OCI-LY3 (cell line): ENCODE measurements at regions not wholly inside any gene's neighbourhood (a gene's known extent, or its start where the extent isn't known, plus 50 kb on each side); places are given as distances from the start of the nearest gene placed in this dataset.

Source experiments
- EZH2phosphoT487 ChIP-seq: fragments of 200-600 bp; shearing (Covaris generic); IDR thresholded peaks from 2 replicates; pipeline ENCODE4 v1.6.1; 2018; ENCODE audit warnings: antibody characterized with exemption, mixed run types, low read depth
- TF ChIP-seq, protein P1 (sequence below): fragments of 200-600, 300-600 bp; sonication (generic); IDR thresholded peaks from 2 replicates; pipeline ENCODE4 v1.5.1; 2014; ENCODE audit warnings: antibody characterized with exemption, low read length, low read depth

DNA sequence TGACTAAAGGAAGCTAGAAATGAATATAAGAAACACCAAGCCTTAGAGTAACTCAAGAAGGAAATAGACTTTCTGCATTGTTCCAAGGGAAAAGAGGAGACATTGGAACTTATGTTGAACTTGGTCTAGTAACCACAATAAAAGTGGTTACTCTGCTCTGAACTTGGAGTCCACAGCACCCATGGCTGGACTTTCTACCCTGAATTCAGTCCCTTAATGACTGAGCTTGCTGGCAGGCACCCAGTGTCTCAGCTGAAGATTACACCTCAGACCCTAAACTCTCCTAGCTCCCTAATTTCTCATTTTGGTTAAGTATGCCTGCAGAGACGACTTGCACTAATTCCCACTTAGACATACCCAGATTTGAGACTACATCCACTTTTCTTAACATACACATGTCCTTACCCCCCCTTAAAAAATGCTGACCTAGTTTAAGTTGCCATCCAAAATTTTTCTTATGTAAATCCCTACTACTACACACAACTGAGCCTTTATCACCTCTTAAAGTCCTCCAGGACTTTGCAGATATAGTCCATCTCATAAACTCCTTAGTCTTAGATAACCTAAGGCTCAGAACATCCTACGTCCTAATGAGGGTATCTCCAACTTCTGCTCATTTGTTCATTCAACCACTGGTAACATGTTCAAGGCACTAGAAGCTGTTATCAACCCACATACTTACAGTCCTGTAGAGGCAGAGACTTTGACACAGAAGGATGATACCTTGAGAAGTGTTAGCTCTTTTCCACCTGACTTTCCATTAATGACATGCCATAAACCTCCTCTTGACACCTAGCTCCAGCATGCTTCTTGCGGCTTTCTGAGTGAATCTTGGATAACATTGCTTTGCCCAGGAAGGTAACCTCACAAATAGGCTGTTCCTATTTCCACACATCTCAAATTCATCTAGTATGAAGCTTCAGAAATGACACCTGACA lies 129.8 kb downstream of the ALDH8A1 start:
- TF ChIP-seq, protein P1, sequence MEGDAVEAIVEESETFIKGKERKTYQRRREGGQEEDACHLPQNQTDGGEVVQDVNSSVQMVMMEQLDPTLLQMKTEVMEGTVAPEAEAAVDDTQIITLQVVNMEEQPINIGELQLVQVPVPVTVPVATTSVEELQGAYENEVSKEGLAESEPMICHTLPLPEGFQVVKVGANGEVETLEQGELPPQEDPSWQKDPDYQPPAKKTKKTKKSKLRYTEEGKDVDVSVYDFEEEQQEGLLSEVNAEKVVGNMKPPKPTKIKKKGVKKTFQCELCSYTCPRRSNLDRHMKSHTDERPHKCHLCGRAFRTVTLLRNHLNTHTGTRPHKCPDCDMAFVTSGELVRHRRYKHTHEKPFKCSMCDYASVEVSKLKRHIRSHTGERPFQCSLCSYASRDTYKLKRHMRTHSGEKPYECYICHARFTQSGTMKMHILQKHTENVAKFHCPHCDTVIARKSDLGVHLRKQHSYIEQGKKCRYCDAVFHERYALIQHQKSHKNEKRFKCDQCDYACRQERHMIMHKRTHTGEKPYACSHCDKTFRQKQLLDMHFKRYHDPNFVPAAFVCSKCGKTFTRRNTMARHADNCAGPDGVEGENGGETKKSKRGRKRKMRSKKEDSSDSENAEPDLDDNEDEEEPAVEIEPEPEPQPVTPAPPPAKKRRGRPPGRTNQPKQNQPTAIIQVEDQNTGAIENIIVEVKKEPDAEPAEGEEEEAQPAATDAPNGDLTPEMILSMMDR, result no peak
- no peak for TF ChIP-seq EZH2phosphoT487
